GM10266 (cell line): ENCODE measurements at regions not wholly inside any gene's neighbourhood (a gene's known extent, or its start where the extent isn't known, plus 50 kb on each side); places are given as distances from the start of the nearest gene placed in this dataset.
A peak's percentile ranks its signal among the peaks of the same experiment; 100 is the strongest.

ENCODE experiments used
- DNase-seq: peaks from one replicate; pipeline ENCODE4 v3.0.0; 2012; ENCODE audit errors: extremely low spot score
- CTCF ChIP-seq: IDR thresholded peaks from 2 replicates; pipeline ENCODE4 v1.5.1; 2012; ENCODE audit warnings: mild to moderate bottlenecking, low read depth; ENCODE audit not compliant: control insufficient read depth, insufficient read depth; ENCODE audit errors: missing control alignments

DNA sequence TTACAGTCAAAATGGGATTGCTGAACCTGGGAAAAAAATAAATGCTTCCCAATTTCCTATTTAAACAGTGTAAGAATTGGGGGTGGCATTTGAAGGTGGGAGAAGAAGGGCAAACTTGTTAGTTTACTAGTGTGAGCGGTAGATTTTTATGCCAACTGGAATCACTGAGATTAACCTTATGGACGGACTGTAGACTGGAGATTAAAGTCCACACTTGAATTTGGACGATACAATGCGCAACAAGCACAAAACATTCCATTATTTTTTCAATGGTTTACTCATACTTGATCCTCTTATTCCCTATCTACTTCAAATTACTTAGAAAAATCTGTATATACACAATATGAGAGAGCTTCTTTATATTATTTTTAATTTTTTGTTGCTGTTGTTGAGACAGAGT, 269.6 kb upstream of the KLF14 start:
- DNase-seq: no peak
- no peak for TF ChIP-seq CTCF

DNA sequence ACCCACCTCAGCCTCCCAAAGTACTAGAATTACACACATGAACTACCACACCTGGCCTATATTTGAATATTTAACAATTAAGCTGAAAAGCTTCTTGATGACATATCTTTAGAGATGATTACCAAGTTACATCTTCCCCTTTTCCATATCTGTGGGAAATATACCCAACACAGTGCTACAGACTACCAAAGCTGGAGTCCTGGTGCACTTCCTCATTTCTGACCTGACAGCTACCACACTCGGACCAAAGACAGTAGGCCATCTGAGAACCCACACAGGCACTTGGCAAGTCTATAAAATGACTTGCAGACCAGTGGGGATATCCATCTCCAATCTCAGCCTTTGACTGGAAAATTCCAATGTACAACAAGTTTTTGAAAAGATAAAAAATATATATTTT, 270.4 kb upstream of the KLF14 start:
- DNase-seq: no peak
- no peak for TF ChIP-seq CTCF

GRCh38 chr7:131007439-131008330, 273.7 kb upstream of the KLF14 start:
- peak; percentile 52 for TF ChIP-seq CTCF
- DNase-seq: peak; percentile 36

DNA sequence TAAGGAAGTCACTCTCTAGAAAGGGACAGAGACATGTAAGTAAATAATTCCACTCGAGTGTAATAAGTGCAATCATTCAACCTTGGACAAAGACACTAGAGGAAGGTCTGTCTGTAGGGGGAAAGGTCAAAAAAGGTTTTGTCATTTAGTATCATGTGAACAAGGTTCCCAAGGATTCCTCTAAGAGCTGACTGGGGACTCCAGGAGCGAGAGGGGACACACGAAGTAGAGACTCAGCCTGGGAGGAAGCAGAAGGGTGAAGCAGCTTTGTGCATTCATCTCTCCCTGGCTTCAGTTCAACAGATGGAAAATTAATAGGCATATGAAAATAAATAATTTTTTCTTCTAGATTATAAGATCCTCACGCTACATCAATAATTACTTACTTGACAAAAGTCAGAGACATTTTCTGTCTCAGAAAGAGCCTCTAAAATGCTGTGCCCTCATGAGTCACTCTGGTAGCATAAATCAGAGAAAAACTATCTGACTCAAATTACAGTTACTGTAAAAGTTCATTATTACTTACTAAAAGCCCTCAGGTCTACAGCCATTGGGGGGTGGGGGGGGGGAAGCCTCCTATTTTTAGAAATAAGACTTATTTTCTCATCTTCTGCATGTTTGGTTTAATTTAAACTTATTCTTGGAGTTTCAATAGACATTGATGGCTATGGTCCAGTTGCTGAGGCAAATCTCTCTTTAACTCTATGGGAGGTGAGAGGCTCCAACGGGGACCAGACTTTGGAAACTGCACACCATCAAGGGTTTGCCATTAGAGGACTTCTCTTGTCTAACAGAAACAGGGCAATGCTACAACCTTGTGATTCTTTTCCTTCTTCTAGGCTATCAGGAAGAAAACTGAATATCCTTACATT, 275.1 kb upstream of the KLF14 start:
- no peak for TF ChIP-seq CTCF
- no peak for DNase-seq

GRCh38 chr7:131010029-131010716, 276.2 kb upstream of the KLF14 start:
- no peak for DNase-seq
- TF ChIP-seq CTCF: no peak

DNA sequence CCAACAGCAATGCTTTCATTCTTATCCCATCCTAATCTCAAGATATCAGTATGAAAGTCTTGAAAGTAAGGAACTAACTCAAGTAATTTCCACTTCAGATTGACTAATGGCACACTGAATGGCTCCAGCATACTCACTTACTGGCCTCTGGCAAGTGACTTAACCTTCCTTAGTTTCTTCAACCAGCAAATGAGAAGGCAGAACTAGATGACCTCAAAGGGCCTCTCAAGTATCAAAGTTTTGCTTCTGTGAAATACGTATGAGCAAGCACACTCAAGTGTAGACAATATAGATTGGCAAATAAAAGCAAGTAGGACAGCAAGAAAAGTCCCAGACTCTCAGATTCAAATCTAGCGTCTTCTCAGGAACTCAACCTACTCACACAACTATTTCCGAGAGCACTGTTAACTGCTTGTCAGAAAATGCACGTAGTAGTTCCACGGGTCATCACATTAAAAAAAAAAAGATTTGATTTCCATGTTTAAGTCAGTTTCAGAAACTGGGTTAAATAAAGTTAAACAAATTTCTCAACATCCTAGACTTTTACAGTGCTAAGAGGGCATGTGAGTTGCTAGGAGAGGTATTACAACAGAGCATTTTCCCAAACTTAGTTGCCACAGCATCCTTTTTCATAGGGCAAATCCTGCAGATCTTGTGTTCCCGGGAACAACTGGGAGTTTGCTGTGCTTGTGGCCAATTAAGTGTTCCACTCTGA, 276.9 kb upstream of the KLF14 start:
- no peak for TF ChIP-seq CTCF
- peak; percentile 42 for DNase-seq
